NCI-H748 (cell line): ENCODE measurements at regions not wholly inside any gene's neighbourhood (a gene's known extent, or its start where the extent isn't known, plus 50 kb on each side); places are given as distances from the start of the nearest gene placed in this dataset.
"Not testable (repeated sequence)": the region's sequence is repeated elsewhere in the genome, so short reads cannot be mapped to it uniquely, and the experiment has no call there.

Experiments used
- DNase-seq: peaks from one replicate; lab custom pipeline; 2025; ENCODE audit not compliant: unreplicated experiment; lab: John Stamatoyannopoulos, UW

GRCh38 chr3:115204475-115204874 is 57.4 kb upstream of the ZBTB20 start:
- no peak for DNase-seq

- no peak for DNase-seq
Measured at GRCh38 chr3:115208066-115208750, 61.1 kb upstream of the ZBTB20 start.

GRCh38 chr3:115211810-115212492 is 64.9 kb upstream of the ZBTB20 start:
- DNase-seq = no peak

GRCh38 chr3:115212615-115213014 is 65.5 kb upstream of the ZBTB20 start:
- no peak for DNase-seq

- DNase-seq = not testable (repeated sequence)
Measured at GRCh38 chr3:115213052-115213451, 66.0 kb upstream of the ZBTB20 start.

GRCh38 chr3:115217292-115217677 is 70.2 kb upstream of the ZBTB20 start:
- DNase-seq = no peak

GRCh38 chr3:115217678-115218451 is 70.8 kb upstream of the ZBTB20 start:
- DNase-seq = peak; percentile 91

- peak; percentile 36 for DNase-seq
Measured at GRCh38 chr3:115218859-115219258, 71.8 kb upstream of the ZBTB20 start.

GRCh38 chr3:115224687-115225086 is 77.6 kb upstream of the ZBTB20 start:
- DNase-seq = no peak

GRCh38 chr3:115226844-115227445 is 79.9 kb upstream of the ZBTB20 start:
- DNase-seq = no peak

GRCh38 chr3:115227461-115227860 is 80.4 kb upstream of the ZBTB20 start:
- DNase-seq = no peak

- DNase-seq = no peak
Measured at GRCh38 chr3:115228266-115228665, 81.2 kb upstream of the ZBTB20 start.

GRCh38 chr3:115232167-115232566 is 85.1 kb upstream of the ZBTB20 start:
- DNase-seq = no peak

GRCh38 chr3:115233021-115233420 is 85.9 kb upstream of the ZBTB20 start:
- no peak for DNase-seq

- DNase-seq = no peak
Measured at GRCh38 chr3:115236496-115236895, 89.4 kb upstream of the ZBTB20 start.

GRCh38 chr3:115239717-115240116 is 92.6 kb upstream of the ZBTB20 start:
- DNase-seq = peak; percentile 97

- DNase-seq = no peak
Measured at GRCh38 chr3:115244350-115244749, 97.3 kb upstream of the ZBTB20 start.

GRCh38 chr3:115245438-115245837 is 98.3 kb upstream of the ZBTB20 start:
- DNase-seq = no peak

GRCh38 chr3:115245899-115246298 is 98.8 kb upstream of the ZBTB20 start:
- DNase-seq = no peak

- DNase-seq = no peak
Measured at GRCh38 chr3:115246461-115247020, 99.5 kb upstream of the ZBTB20 start.

- DNase-seq = no peak
Measured at GRCh38 chr3:115248274-115248673, 101.2 kb upstream of the ZBTB20 start.
